GM12892 (cell line): ENCODE measurements at regions not wholly inside any gene's neighbourhood (a gene's known extent, or its start where the extent isn't known, plus 50 kb on each side); places are given as distances from the start of the nearest gene placed in this dataset.

Experiments used
- POLR2A ChIP-seq: IDR thresholded peaks from 2 replicates; pipeline ENCODE4 v1.6.1; 2011; ENCODE audit warnings: low read depth, low read length, control low read depth
- POLR2AphosphoS5 ChIP-seq: IDR thresholded peaks from 2 replicates; pipeline ENCODE4 v1.6.1; 2011; ENCODE audit warnings: low read depth, low read length, control low read depth
- TAF1 ChIP-seq: IDR thresholded peaks from 2 replicates; pipeline ENCODE4 v1.6.1; 2011; ENCODE audit warnings: low read depth, mild to moderate bottlenecking, control low read depth, low read length, borderline replicate concordance

DNA sequence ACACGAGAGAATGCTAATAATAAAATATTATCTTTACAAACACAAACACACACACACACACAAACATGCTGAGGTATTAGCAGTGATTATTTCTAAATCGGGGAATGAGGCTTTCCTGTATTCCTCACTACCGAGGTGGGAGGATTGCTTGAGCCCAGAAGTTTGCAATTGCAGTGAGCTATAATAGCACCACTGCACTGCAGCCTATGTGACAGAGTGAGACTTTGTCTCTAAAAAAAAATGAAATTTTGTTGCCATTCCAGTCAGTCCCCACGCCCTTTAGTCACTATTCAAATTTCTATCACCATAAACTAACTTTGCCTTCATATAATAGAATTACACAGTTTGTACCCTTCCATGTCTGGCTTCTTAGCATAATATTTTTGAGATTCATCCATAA is 456.5 kb upstream of the CPEB2 start:
- TF ChIP-seq TAF1 (no peak), POLR2A (no peak), POLR2AphosphoS5 (no peak)
